Transverse colon (tissue), 4 donors: ENCODE measurements at regions not wholly inside any gene's neighbourhood (a gene's known extent, or its start where the extent isn't known, plus 50 kb on each side); places are given as distances from the start of the nearest gene placed in this dataset.

Source experiments
- DNase-seq: peaks from one replicate; pipeline ENCODE4 v3.0.0-alpha.2; 2019
- H3K27ac ChIP-seq, 4 donors: fragments of 200-600 bp; sonication (generic); 2 replicates each; pipeline ENCODE4 v1.5.1; 2016 to 2018; ENCODE audit warnings: inconsistent platforms in 4 of 4
- H3K27me3 ChIP-seq: fragments of 200-600 bp; sonication (generic); 2 replicates; pipeline ENCODE4 v1.5.1; 2017; ENCODE audit warnings: inconsistent platforms
- H3K36me3 ChIP-seq, 4 donors: fragments of 200-600 bp; sonication (generic); 2 replicates each; pipeline ENCODE4 v1.5.1; 2017 to 2019; ENCODE audit warnings: inconsistent platforms in 4 of 4
- H3K4me1 ChIP-seq, 4 donors: fragments of 200-600 bp; sonication (generic); 2 replicates each; pipeline ENCODE4 v1.5.1; 2017 to 2020; ENCODE audit warnings: inconsistent platforms in 4 of 4
- H3K4me3 ChIP-seq, 4 donors: fragments of 200-600 bp; sonication (generic); 1 replicate in 1 of 4; 2 replicates in 3 of 4; pipeline versions ENCODE4 v1.5.1 to v1.6.1; 2017 to 2019; ENCODE audit warnings: inconsistent platforms in 4 of 4
- H3K9me3 ChIP-seq, 2 donors: fragments of 200-600 bp; sonication (generic); 2 replicates each; pipeline ENCODE4 v1.5.1; 2017 to 2019; ENCODE audit warnings: inconsistent platforms in 2 of 2
- EP300 ChIP-seq: sonication (generic); formaldehyde crosslinking; IDR thresholded peaks from one replicate; pipeline ENCODE4 v1.6.1; 2017; ENCODE audit warnings: antibody characterized with exemption, low read depth
- POLR2A ChIP-seq: fragments of 450-650 bp; IDR thresholded peaks from one replicate; pipeline ENCODE4 v1.6.1; 2016; ENCODE audit warnings: antibody characterized with exemption, mild to moderate bottlenecking, moderate library complexity
- POLR2AphosphoS5 ChIP-seq, 3 donors: sonication (generic); formaldehyde crosslinking; IDR thresholded peaks; one replicate each; pipeline ENCODE4 v1.6.1; 2016; ENCODE audit warnings: antibody characterized with exemption in 3 of 3
- WGBS, 2 donors: methylation state at CpG; one replicate each; pipeline ENCODE4 v1.1.5; 2018; ENCODE audit warnings: low coverage in 1 of 2; 5-methylcytosine and 5-hydroxymethylcytosine counted together
- in situ Hi-C, 4 donors: fragments of 200-750 bp; cut with MboI; loops; one replicate each; pipeline versions ENCODE4 v1.15.0 to v1.15.1; 2017; ENCODE audit warnings: low sequenced_read_pairs in 3 of 4, low pct_ligation_motif_present in 1 of 4, low pct_unique_long_range_greater_than_20kb in 1 of 4
- intact Hi-C: fragments of 100-400 bp; cut with DNase I; formaldehyde crosslinking; loops from one replicate; pipeline ENCODE4 v1.15.1; 2023; ENCODE audit warnings: low total_unique reads
- TF ChIP-seq, protein P1 (sequence below), 5 experiments: fragments of 200-600 bp in 3 of 5; fragments of 450-650 bp in 2 of 5; sonication (generic) in 3 of 5; IDR thresholded peaks; 1 replicate in 2 of 5; 2 replicates in 3 of 5; pipeline ENCODE4 v1.5.1; 2016 to 2017; ENCODE audit warnings: antibody characterized with exemption in 5 of 5, inconsistent platforms in 3 of 5, mild to moderate bottlenecking in 2 of 5, moderate library complexity in 1 of 5

DNA sequence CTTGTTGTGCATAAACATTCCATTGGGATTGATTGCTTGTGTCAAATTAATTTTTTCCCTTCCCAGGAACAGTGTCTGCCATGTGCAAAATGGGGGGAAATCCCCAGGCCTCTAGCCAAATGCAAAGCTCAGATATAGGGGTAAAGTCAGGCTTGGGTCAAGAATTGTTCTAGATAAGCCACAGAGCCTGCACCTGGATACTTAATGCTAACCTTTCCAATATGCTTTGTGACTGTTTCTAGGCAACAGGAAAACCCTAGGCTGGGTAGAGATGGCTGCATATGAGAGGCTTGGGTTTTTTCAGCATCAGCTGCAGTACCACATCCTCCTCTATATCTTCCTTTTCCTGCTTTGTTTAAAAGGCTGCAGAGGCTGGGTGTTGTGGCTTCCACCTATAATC, 61.9 kb upstream of the ROPN1 start:
- H3K36me3 ChIP-seq, result no peaks in the 10 kb centered on the region
- intact Hi-C loops (no loop called here), in situ Hi-C loops (no loop called here)
- H3K27me3 ChIP-seq, result no peaks in the 10 kb centered on the region
- no peak for TF ChIP-seq POLR2AphosphoS5 (IDR thresholded peaks at IDR 0.05)
- TF ChIP-seq EP300, result no peak
- TF ChIP-seq POLR2A, result no peak
- TF ChIP-seq, protein P1, sequence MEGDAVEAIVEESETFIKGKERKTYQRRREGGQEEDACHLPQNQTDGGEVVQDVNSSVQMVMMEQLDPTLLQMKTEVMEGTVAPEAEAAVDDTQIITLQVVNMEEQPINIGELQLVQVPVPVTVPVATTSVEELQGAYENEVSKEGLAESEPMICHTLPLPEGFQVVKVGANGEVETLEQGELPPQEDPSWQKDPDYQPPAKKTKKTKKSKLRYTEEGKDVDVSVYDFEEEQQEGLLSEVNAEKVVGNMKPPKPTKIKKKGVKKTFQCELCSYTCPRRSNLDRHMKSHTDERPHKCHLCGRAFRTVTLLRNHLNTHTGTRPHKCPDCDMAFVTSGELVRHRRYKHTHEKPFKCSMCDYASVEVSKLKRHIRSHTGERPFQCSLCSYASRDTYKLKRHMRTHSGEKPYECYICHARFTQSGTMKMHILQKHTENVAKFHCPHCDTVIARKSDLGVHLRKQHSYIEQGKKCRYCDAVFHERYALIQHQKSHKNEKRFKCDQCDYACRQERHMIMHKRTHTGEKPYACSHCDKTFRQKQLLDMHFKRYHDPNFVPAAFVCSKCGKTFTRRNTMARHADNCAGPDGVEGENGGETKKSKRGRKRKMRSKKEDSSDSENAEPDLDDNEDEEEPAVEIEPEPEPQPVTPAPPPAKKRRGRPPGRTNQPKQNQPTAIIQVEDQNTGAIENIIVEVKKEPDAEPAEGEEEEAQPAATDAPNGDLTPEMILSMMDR (IDR thresholded peaks at IDR 0.05), result no peak
- H3K4me1 ChIP-seq, result peaks cover 0 to 6% (median 0%) of the 10 kb centered on the region in 4 donors
- no peak overlapping the region for H3K4me3 ChIP-seq
- DNase-seq, result no peak
- no peak overlapping the region for H3K27ac ChIP-seq
- no peaks in the 10 kb centered on the region for H3K9me3 ChIP-seq

DNA sequence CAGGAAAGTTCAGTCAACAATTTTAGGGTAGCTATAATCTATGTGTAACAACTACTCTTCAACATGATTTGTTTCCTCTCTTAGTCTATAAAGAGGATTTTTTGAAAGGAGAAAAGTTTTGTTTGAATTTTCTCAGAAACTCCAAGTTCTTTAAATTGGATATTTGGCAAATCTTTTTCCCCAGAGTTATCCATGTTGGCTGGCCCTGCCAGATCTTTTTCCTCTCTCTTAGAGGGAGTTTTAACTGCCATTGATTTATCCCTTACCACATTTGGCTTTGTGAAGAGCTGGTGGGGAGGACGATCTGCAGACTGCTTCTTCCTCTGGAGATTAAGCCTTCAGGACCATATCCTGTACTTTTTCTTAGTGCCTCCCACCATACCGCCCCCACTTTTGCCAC, 64.9 kb upstream of the ROPN1 start:
- in situ Hi-C loops (no loop called here), intact Hi-C loops (no loop called here)
- Histone ChIP-seq H3K36me3 (no peaks in the 10 kb centered on the region), H3K4me3 (no peak overlapping the region), H3K27me3 (no peaks in the 10 kb centered on the region), H3K27ac (no peak overlapping the region), H3K9me3 (no peaks in the 10 kb centered on the region), H3K4me1 (peaks cover 0 to 6% (median 0%) of the 10 kb centered on the region in 4 donors)
- DNase-seq, result no peak
- WGBS, 2 donors, result 62% methylated on average over 2 of the region's 2 CpGs; no CpG with 5 or more reads in 1 of the 2 donors
- no peak for TF ChIP-seq POLR2AphosphoS5 (IDR thresholded peaks at IDR 0.05)

DNA sequence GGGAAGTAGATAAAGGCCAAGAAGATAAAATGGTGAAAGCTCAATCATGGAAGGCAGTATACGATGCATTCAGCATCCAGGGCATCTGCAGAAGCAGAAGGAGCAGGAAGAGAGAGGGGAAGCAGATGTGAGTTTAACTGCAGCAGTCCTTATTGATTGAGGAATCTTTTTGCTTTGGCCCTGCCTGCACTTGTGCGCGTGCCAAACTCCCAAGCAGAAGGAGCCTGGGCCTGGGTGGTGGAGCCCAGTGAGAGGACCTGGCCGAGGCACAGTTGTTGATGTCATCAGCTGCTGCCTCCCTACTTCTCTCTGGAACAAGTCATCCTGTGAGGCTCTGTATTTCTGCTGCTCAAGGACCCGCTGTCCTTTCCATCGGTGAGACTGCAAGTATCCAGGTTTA, 65.5 kb upstream of the ROPN1 start:
- Histone ChIP-seq H3K36me3 (no peaks in the 10 kb centered on the region), H3K27me3 (no peaks in the 10 kb centered on the region), H3K9me3 (no peaks in the 10 kb centered on the region), H3K4me1 (peaks cover 0 to 6% (median 0%) of the 10 kb centered on the region in 4 donors), H3K27ac (no peak overlapping the region), H3K4me3 (no peak overlapping the region)
- TF ChIP-seq POLR2AphosphoS5 (IDR thresholded peaks at IDR 0.05) (no peak), POLR2A (no peak), EP300 (no peak)
- TF ChIP-seq, protein P1 (IDR thresholded peaks at IDR 0.05), result no peak
- intact Hi-C loops, result no loop called here
- in situ Hi-C loops, result no loop called here
- 64 to 86% methylated on average over 1 to 6 of the region's 6 CpGs for WGBS, 2 donors
- DNase-seq, result no peak

DNA sequence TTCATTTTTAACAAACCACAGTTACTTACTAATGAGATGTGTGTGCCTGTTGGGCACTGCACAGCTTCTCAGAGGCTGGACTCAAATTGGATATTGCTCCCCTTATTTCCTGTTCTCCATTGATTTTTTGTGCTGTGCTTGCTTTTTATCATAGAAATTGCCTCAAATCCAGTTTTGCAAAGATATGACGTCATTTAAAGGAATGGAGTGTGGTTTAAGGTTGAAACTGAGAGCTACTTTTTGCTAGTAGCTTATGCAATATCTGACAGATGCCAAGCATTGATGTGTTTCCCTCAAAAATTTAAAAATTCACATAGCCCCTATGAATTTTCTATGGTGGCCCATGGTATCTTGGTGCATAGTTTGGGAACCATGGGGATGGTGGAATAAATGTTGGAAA, 67.7 kb upstream of the ROPN1 start:
- Histone ChIP-seq H3K4me1 (peaks cover 0 to 6% (median 3%) of the 10 kb centered on the region in 4 donors), H3K27ac (no peak overlapping the region), H3K36me3 (no peaks in the 10 kb centered on the region), H3K27me3 (no peaks in the 10 kb centered on the region), H3K4me3 (no peak overlapping the region), H3K9me3 (no peaks in the 10 kb centered on the region)
- 69 to 83% methylated on average over 1 of the region's 1 CpG for WGBS, 2 donors
- in situ Hi-C loops (no loop called here), intact Hi-C loops (no loop called here)
- TF ChIP-seq POLR2A, result no peak
- TF ChIP-seq, protein P1 (IDR thresholded peaks at IDR 0.05), result no peak
- no peak for DNase-seq

DNA sequence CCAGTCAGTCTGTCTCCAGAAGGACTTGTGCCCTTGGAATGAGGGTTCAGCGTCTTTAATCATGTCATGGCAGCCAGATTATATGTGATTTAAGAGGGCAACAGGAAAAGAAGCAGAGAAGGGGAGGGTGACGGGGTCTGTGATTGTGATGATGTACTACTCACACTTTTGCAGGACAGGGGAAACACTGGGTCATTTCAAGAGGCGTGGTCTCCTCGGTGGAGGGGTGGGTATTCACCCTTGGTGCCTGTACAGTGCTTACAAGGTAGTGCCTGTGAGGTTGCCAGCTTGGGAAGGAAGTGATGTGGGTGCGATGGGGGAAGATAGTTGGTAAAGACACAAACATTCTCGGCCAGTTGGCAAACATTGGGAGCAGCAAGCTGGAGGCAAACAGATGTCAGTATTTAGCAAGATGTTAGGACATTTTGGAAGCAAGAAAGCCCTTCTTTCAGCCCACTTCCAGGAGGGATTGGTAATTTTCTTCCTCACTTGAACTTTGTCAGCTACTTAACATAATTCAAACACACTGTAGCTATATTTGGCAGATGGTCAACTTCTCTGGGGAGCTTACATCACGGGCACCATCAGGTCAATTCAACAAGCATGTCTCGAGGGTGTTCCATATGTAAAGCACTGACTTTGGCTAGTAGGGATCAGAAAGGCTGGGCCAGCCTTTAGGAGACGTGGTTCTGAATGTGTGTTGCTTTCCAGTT, 71.4 kb upstream of the ROPN1 start:
- Histone ChIP-seq H3K27ac (no peak overlapping the region), H3K4me1 (peaks cover 0 to 6% (median 0%) of the 10 kb centered on the region in 4 donors), H3K36me3 (no peaks in the 10 kb centered on the region), H3K9me3 (no peaks in the 10 kb centered on the region), H3K27me3 (no peaks in the 10 kb centered on the region), H3K4me3 (no peak overlapping the region)
- WGBS, 2 donors, result 45 to 61% methylated on average over 6 to 9 of the region's 9 CpGs
- in situ Hi-C loops (no loop called here), intact Hi-C loops (no loop called here)
- no peak for DNase-seq
- no peak for TF ChIP-seq POLR2A
